ENCODE measurements at regions not wholly inside any gene's neighbourhood (a gene's known extent, or its start where the extent isn't known, plus 50 kb on each side); places are given as distances from the start of the nearest gene placed in this dataset.

- Histone ChIP-seq H4K20me1 (ENCODE audit: insufficient read depth) (no peaks in the 10 kb centered on the region), H3K9ac (no peak overlapping the region), H2AFZ (ENCODE audit: low read depth) (no peak overlapping the region), H3K36me3 (ENCODE audit: insufficient read depth) (no peaks in the 10 kb centered on the region), H3K4me3 (IDR thresholded peaks at IDR 0.05; ENCODE audit: insufficient read depth, low read depth, low read length) (no peak overlapping the region), H3K27me3 (ENCODE audit: insufficient read depth, low read depth) (no peaks in the 10 kb centered on the region), H3K4me2 (no peak overlapping the region), H3K4me1 (ENCODE audit: low read depth, poor library complexity, severe bottlenecking) (no peaks in the 10 kb centered on the region), H3K27ac (no peak overlapping the region), H3K79me2 (ENCODE audit: insufficient read depth, low read depth) (no peaks in the 10 kb centered on the region)
- TF ChIP-seq, protein P1, sequence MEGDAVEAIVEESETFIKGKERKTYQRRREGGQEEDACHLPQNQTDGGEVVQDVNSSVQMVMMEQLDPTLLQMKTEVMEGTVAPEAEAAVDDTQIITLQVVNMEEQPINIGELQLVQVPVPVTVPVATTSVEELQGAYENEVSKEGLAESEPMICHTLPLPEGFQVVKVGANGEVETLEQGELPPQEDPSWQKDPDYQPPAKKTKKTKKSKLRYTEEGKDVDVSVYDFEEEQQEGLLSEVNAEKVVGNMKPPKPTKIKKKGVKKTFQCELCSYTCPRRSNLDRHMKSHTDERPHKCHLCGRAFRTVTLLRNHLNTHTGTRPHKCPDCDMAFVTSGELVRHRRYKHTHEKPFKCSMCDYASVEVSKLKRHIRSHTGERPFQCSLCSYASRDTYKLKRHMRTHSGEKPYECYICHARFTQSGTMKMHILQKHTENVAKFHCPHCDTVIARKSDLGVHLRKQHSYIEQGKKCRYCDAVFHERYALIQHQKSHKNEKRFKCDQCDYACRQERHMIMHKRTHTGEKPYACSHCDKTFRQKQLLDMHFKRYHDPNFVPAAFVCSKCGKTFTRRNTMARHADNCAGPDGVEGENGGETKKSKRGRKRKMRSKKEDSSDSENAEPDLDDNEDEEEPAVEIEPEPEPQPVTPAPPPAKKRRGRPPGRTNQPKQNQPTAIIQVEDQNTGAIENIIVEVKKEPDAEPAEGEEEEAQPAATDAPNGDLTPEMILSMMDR (conservative IDR thresholded peaks at IDR 0.05; ENCODE audit: low read depth, low read length), result no peak
These were observed 139.4 kb upstream of the EMCN start for GRCh38 chr4:100657187-100657586.

DNA sequence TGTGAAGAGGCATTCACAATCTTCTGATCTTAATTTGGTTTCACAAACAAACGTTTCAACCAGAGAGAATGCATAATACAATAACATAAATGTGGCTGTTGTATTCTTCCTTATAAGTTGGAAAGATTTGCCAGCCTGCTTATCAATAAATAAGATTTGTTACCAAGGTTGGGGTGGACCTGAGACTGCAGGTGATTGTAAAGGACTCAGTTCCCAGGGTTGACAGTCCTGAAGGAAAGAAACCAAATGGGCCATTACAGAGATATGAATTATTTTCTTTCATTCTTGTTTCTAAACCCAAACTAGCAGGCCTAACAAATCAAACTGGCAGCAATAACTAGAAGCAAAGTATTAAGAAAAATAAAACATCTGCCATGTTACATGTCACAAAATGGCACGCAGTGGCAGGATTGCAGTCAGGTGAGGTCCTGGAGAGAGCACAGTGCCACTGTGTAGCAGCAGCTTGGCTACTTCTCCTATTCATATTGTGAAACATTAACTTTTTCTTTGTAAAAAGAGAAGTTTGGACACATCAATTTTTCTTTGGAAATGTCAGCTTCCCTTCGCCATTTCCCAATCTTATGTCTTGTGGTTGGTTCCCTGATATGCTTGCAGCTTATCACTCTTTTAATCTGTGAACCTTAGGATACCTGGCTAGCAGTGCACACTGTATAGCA, 133.8 kb upstream of the EMCN start:
- Histone ChIP-seq H3K27ac (no peak overlapping the region), H3K4me1 (ENCODE audit: low read depth, poor library complexity, severe bottlenecking) (no peaks in the 10 kb centered on the region), H4K20me1 (ENCODE audit: insufficient read depth) (no peaks in the 10 kb centered on the region), H3K27me3 (ENCODE audit: insufficient read depth, low read depth) (no peaks in the 10 kb centered on the region), H2AFZ (ENCODE audit: low read depth) (no peak overlapping the region), H3K79me2 (ENCODE audit: insufficient read depth, low read depth) (no peaks in the 10 kb centered on the region), H3K9ac (no peak overlapping the region), H3K36me3 (ENCODE audit: insufficient read depth) (no peaks in the 10 kb centered on the region), H3K4me2 (no peak overlapping the region), H3K4me3 (IDR thresholded peaks at IDR 0.05; ENCODE audit: insufficient read depth, low read depth, low read length) (no peak overlapping the region)
- TF ChIP-seq, protein P1 (conservative IDR thresholded peaks at IDR 0.05; ENCODE audit: low read depth, low read length), result no peak

DNA sequence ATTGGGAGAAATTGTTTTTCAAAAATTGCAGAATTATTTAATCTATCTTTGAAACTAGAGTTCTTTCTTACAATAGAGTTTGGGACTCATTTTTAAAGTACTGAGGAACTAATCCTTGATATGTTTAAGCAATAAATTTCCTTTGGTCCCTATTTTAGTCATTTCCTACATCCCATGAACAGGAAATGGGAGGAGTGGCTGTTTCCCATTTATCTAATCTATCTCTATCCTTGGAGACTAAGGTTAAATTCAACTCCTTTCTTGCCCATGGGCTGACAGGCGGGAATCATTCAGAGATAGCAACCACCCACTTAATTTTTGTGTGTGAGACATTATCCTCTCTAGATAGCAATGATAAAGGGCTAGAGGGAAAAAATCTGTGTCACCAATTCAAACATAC, 131.6 kb upstream of the EMCN start:
- Histone ChIP-seq H4K20me1 (ENCODE audit: insufficient read depth) (no peaks in the 10 kb centered on the region), H3K79me2 (ENCODE audit: insufficient read depth, low read depth) (no peaks in the 10 kb centered on the region), H3K36me3 (ENCODE audit: insufficient read depth) (no peaks in the 10 kb centered on the region), H2AFZ (ENCODE audit: low read depth) (no peak overlapping the region), H3K27me3 (ENCODE audit: insufficient read depth, low read depth) (no peaks in the 10 kb centered on the region), H3K4me3 (IDR thresholded peaks at IDR 0.05; ENCODE audit: insufficient read depth, low read depth, low read length) (no peak overlapping the region), H3K27ac (no peak overlapping the region), H3K9ac (no peak overlapping the region), H3K4me2 (no peak overlapping the region), H3K4me1 (ENCODE audit: low read depth, poor library complexity, severe bottlenecking) (no peaks in the 10 kb centered on the region)
- TF ChIP-seq, protein P1 (conservative IDR thresholded peaks at IDR 0.05; ENCODE audit: low read depth, low read length), result no peak

- Histone ChIP-seq H3K4me1 (ENCODE audit: low read depth, poor library complexity, severe bottlenecking) (no peaks in the 10 kb centered on the region), H3K27ac (no peak overlapping the region), H3K27me3 (ENCODE audit: insufficient read depth, low read depth) (no peaks in the 10 kb centered on the region), H3K9ac (no peak overlapping the region), H3K36me3 (ENCODE audit: insufficient read depth) (no peaks in the 10 kb centered on the region), H3K4me2 (no peak overlapping the region), H2AFZ (ENCODE audit: low read depth) (no peak overlapping the region), H3K4me3 (IDR thresholded peaks at IDR 0.05; ENCODE audit: insufficient read depth, low read depth, low read length) (no peak overlapping the region), H4K20me1 (ENCODE audit: insufficient read depth) (no peaks in the 10 kb centered on the region), H3K79me2 (ENCODE audit: insufficient read depth, low read depth) (no peaks in the 10 kb centered on the region)
- TF ChIP-seq, protein P1 (conservative IDR thresholded peaks at IDR 0.05; ENCODE audit: low read depth, low read length), result no peak
These were observed 126.3 kb upstream of the EMCN start for GRCh38 chr4:100644150-100644549.

Data from KMS-11 (cell line).